NCI-H187 (cell line): ENCODE measurements at regions not wholly inside any gene's neighbourhood (a gene's known extent, or its start where the extent isn't known, plus 50 kb on each side); places are given as distances from the start of the nearest gene placed in this dataset.
A peak's percentile ranks its signal among the peaks of the same experiment; 100 is the strongest.

ENCODE experiments used
- DNase-seq, 2 experiments: peaks; one replicate each; lab custom pipeline; 2025; lab: John Stamatoyannopoulos, UW

DNA sequence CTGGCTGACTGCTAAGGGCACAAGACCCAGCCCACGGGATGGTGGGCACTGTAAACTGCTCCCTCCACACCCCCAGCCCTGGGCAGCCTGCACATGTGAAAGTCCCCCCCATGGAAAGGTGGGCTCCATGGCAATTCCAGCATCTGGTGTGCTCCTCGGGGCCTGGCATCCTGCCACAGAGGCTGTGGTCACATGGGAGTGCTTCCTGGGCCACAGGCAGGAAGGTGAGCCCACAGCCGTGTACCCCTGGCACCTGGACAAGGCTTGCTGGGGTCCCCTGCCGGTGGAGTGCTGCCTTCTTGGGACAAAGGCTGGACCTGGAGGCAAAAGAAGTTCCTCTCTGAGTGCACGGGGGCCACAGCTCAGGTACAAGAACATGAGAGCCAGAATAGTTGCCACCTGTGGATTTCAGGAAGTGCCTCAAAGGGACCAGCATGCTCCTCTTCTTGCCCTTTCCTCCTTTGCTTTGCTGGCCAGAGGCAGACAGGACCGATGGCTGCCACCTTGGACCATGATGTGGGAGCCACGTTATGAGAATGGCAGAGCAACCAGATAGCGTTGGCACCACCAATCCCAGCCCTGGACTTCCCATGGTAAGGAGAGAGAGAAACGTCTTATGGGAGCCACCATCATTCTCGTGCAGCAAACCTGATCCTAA is 120.2 kb upstream of the MLN start:
- DNase-seq = no peak

- no peak for DNase-seq
Measured at GRCh38 chr6:33921745-33922144, 117.9 kb upstream of the MLN start.

GRCh38 chr6:33918175-33918695 is 114.4 kb upstream of the MLN start:
- no peak for DNase-seq

- no peak for DNase-seq
Measured at GRCh38 chr6:33915134-33915533, 111.3 kb upstream of the MLN start.

GRCh38 chr6:33914645-33915044 is 110.8 kb upstream of the MLN start:
- DNase-seq = no peak

DNA sequence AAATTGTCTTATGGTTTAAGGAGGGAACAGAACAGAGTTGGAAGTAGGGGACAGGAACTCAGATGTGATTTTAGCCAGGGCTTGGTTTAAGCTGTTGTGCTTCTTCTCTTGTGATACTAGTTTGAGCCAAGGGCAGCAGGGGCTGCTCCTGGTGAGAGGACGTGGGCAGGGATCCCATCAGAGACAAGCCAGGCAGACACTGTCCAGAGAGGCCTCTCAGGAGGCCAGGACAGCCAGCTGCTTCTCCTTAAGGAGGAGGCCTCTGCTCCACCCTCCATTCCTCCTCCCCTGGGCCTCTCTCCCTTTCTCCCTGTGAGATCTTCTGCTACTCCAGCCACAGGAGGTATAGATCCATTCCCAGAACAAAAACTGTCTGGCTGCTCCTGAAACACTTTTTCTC is 108.4 kb upstream of the MLN start:
- no peak for DNase-seq

GRCh38 chr6:33911488-33911887 is 107.7 kb upstream of the MLN start:
- no peak for DNase-seq

DNA sequence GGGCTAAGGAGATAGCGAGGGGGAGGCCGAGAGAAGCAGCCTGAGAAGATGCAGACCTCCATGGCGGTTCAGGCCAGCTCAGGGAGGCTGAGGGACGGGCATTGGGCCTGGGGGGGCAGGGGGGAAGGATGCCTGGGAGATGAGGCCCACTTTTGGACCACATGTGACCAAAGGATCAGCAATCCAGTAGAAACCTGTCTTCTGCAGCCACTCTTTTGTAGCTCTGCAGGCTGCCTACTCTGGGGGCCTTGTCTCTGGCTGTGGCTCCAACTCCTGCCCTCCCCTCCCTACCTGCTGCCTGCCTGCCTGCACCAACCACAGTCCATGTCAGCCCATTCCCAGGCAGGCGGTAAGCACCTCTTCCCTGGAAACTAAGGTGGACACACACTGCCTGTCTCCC is 106.8 kb upstream of the MLN start:
- no peak for DNase-seq

DNA sequence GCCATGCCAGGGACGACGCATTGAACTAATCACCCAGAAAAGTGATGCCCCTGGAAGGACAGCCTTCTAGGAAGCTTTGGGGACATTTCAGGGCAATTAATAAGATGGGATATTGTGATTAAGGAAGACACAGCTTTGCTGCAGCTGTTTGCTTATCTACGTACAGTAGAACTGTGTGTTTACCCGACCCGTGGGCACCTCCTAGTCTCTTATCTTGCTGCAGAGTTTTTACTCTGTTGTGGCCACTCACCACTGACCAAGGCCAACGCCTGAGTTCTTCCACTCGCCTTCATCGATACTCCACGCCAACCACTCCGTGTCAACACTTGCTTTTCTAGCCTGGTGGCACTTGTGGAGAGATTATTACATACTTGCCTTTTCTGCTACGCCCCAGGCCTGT is 105.9 kb upstream of the MLN start:
- no peak for DNase-seq

DNA sequence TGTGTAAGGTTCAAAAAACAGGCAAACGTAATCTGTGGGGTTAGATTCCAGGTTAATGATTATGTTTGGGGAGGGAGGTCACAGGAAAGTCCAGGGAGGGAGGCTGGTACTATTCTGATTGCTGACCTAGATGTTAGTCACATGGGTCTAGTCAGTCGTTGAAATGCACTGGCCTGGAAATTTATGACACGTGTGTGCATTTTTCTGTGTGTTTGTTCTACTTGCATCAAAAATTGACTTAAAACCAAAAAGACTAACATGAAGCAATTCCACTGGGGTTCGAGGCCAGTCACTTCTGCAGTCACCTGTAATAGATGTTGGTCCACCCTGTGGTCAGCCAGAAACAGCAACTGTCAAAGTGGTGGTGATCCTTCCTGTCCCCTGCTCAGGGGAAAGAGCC is 104.2 kb upstream of the MLN start:
- DNase-seq = no peak

DNA sequence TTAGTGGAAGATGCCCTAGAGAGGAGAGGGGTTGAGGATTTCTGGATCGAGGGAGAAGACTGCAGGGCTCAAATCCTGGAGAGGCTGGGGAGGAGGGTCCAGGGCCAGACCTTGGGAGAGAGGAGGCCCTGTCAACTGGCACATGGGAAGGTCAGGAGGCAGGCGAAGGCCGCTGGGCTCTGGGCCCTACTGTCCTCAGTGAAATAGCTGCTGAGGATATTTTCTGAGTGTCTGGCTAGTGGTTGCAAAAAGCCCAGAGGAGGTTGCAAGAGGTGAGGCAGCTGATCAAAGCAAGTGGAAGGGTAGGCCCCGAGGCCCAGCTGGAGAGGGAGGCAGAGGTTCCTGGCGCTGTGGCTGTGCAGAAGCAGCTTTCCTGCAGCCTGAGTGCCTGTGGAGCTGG is 103.4 kb upstream of the MLN start:
- no peak for DNase-seq

DNA sequence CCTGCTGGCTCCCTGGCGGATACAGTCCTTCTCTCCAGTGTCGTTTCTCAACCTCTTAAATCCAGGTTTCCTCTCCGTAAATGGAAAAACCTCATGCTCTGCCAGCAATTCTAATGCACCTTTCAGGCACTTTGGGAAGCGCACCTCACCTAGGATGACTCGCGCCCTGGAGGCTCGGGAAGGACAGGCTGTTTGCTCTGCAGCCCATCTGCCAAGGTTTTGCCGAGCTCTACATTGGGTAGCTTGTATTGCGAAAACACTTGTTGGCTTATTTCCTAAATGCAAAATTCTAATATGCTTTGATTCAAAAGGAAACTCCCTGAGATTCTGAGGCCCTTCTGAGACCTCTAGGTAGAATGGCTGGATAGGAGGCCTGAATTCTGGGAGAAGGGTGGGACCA is 102.6 kb upstream of the MLN start:
- no peak for DNase-seq

- peak; percentile 14 to 35 for DNase-seq
Measured at GRCh38 chr6:33905071-33905609, 101.3 kb upstream of the MLN start.

DNA sequence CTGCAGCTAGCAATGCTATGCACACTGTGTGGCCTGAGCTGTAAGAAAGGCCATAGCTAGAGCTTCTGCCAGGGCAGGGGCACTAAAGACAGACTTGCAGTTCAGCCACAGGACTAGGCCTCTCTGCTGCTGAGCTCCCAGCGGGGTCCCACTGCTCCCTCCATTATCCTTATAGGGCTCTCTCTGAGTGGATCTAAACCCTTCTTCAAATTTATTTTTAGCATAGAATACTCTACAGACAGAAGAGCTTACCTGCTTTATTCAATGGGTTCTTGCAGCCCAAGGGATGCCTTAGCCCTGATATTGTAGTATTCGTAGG is 100.9 kb upstream of the MLN start:
- no peak for DNase-seq

DNA sequence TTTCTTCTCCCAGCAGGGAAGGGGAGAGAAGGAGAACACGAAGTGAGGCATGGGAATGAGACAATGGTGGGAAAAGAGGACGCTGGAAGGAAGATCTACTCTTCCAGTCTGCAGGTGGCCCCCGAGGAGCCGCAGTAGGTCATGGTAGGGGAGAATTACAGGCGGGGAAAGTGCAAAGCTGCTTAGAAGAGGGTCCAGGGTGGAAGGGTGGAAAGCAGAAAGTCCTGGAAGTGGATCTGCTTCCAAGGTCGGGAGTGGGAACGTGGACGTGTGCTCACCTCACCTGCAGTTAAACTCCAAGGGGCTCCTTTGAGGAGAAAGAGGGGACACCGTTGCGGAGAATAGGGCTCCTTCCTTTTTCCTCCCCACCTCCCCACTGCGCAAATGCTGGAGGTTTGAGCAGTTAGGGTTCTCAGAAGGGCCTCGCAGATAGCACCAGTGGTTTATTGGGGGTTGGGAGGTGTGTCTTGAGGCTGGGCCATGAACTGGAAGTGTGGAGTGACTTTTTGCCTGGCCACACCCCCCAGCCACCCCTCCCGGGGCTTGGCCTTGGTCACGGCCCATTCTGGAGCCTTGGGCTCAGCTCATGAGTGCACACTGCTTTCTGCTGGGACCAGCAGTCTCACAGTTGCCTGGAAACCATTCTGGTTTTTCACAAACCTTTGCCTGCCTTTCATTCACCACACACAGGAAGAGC is 100.4 kb upstream of the MLN start:
- no peak for DNase-seq

GRCh38 chr6:33903579-33903978 is 99.8 kb upstream of the MLN start:
- DNase-seq = no peak

DNA sequence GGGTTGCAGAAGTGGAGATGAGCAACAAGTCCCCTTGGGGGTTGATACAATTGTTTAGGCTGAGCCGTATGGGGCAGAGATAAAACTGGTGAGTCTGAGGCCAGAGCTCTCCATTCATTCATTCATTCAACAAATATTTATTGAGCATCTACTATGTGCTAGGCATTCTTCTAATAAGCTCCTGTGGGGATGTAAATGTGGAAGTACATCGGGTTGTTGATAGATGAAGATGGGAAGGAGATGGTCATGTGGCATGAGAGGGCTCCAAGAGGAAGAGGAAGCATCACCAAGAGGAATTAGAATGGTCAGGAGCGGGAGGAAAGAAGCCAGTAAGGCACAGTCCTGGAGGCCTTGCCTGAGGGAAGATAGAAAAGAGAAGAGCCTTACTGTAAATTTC is 98.7 kb upstream of the MLN start:
- no peak for DNase-seq

DNA sequence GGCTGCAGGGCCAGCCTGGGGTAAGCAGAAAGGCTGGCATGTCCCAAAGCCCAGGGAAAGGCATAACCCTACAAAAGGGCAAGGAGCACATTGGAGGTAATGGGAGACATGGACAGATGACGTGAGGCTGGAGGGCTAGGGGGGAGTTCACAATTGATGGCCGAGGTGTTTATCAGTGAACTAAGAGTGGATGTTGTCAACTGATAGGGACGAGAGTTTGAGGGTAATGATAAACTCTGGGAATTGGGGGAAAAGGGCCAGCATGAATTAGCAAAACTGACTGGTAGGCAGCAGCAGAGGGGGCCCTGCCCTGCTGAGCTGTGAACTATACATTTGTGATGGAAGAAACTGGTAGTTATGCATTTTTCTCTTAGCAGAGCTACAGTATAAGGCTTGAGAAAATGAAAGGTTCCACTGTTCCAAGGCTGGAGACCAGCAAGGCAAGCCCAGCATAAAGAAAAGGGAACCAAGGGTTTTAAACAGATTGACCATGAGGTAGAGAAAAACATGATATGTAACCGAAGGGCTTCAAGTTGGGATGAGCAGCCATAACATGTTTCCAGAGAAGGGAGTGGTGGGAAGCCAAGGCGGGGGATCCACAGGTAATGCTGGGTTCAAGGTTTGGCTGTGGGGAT is 98.1 kb upstream of the MLN start:
- no peak for DNase-seq

GRCh38 chr6:33898771-33899170 is 95.0 kb upstream of the MLN start:
- DNase-seq = no peak

DNA sequence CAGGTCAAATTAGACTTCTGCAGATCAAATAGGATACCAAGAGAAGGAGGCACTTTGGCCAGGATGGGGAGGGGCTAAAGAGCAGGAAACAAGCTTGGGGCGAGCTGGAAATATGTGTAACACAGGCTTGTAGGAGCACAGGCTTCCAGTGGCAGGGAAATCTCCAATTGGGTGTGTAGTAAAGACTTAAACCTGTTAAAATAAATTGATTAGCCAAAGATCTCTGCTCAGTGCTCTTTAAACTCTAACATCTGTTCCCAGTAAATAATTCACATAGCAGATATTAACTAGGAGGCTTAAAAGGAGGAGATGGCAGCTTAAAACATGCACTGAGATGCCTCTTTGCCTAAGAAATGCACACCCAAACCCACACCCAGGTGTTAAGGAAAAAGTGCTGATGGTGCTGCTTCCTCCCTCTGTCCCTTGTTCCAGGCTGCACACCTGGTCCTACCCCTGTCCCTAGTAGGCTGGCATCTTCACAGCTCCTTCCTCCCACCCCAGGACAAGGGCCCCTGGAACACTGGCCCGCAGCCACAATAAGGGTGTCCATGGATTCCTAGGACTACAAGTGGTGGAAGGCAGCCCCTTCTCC is 93.5 kb upstream of the MLN start:
- no peak for DNase-seq

DNA sequence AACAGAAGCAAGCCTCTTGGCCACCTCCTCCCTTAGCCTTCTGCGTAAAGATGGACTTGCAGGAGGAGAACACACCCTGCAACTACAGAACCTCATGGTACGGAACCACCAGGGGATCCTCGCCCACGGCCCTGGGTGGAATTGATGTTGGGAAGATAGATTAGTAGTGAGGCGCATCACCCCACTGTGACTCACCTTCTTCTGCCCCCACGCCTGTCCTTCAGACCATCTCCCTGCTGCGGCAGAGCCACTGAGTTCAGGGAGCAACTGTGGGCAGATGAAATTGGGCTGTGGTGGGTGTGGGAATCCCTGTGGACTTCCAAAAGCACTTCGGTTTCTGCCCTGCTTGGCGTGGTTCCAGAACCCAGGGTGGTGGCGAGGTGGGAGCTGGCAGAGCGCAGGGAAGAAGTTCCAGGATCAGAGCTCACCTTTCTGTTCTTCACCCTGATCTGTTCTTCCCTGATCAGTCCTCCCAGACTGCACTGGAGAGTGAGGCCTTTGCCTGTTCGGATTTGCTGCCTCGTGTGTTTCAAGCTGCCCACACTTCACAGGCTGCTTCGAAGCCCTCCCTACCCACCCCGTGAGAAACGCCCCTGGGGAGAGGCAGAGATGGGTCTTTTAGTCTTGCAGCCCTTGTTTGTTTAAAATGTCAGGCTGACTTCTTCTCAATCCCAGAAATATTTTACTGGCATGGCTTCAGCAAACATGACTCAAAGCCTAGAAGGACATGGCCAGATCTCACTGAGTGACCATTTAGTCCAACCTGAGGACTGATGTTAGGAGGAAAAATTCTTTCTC is 92.8 kb upstream of the MLN start:
- no peak for DNase-seq

- no peak for DNase-seq
Measured at GRCh38 chr6:33895988-33896387, 92.2 kb upstream of the MLN start.
